OCI-LY7 (cell line): ENCODE measurements at regions not wholly inside any gene's neighbourhood (a gene's known extent, or its start where the extent isn't known, plus 50 kb on each side); places are given as distances from the start of the nearest gene placed in this dataset.

Source experiments
- BruUV-seq: library from RNA; stranded (reverse); fragments of 400-500 nt; replicated peaks from 2 replicates; lab custom pipeline; 2021; lab: Mats Ljungman, UMichigan
- CTCF ChIA-PET: fragments of 300-600 bp; sonication (Branson Sonifier 250); formaldehyde crosslinking; loops from one replicate; lab custom pipeline; 2022; ENCODE audit warnings: antibody characterized with exemption; ENCODE audit not compliant: unreplicated experiment; lab: Charles Lee
- POLR2A ChIA-PET: fragments of 300-600 bp; sonication (Branson Sonifier 250); formaldehyde crosslinking; loops from one replicate; lab custom pipeline; 2022; ENCODE audit warnings: antibody characterized with exemption; lab: Charles Lee
- DNase-seq: peaks from one replicate; pipeline ENCODE4 v3.0.0-alpha.2; 2015; ENCODE audit warnings: low spot score
- H2AFZ ChIP-seq: fragments of 200-600 bp; sonication (generic), shearing (Covaris generic); 2 replicates; pipeline ENCODE4 v1.6.1; 2014; ENCODE audit warnings: mild to moderate bottlenecking, antibody characterized with exemption, low read length, moderate library complexity
- H3K27ac ChIP-seq: fragments of 200-600 bp; sonication (generic); 2 replicates; pipeline ENCODE4 v1.5.1; 2014; ENCODE audit warnings: mixed run types, low read depth, mild to moderate bottlenecking, moderate library complexity, low read length, inconsistent platforms; ENCODE audit not compliant: poor library complexity, severe bottlenecking
- H3K36me3 ChIP-seq: fragments of 200-600 bp; sonication (generic); 2 replicates; pipeline ENCODE4 v1.6.1; 2014; ENCODE audit warnings: mild to moderate bottlenecking, antibody characterized with exemption, low read length, moderate library complexity, mixed read lengths; ENCODE audit not compliant: insufficient read depth
- H3K4me1 ChIP-seq: fragments of 200-600 bp; sonication (generic); 2 replicates; pipeline ENCODE4 v1.5.1; 2014; ENCODE audit warnings: mild to moderate bottlenecking, low read length; ENCODE audit not compliant: insufficient read depth, poor library complexity, severe bottlenecking
- H3K4me2 ChIP-seq: fragments of 200-600 bp; sonication (generic); 2 replicates; pipeline ENCODE4 v1.6.1; 2014; ENCODE audit warnings: mild to moderate bottlenecking, low read length
- H3K4me3 ChIP-seq: fragments of 200-600 bp; sonication (generic); 2 replicates; pipeline ENCODE4 v1.5.1; 2014; ENCODE audit warnings: mild to moderate bottlenecking, low read depth, low read length; ENCODE audit not compliant: poor library complexity, severe bottlenecking
- H3K79me2 ChIP-seq: fragments of 200-600 bp; sonication (generic); 2 replicates; pipeline ENCODE4 v1.6.1; 2016; ENCODE audit warnings: low read depth, mild to moderate bottlenecking, low read length, moderate library complexity, mixed read lengths; ENCODE audit not compliant: insufficient read depth
- H3K9me2 ChIP-seq: fragments of 200-600 bp; sonication (generic); 2 replicates; pipeline ENCODE4 v1.6.1; 2016; ENCODE audit warnings: mild to moderate bottlenecking, low read length, mixed read lengths; ENCODE audit not compliant: insufficient read depth
- H3K9me3 ChIP-seq: fragments of 200-600 bp; sonication (generic); 2 replicates; pipeline ENCODE4 v1.6.1; 2014; ENCODE audit warnings: mild to moderate bottlenecking, mixed run types, low read length, mixed read lengths
- H4K20me1 ChIP-seq: fragments of 200-600 bp; sonication (generic); 2 replicates; pipeline ENCODE4 v1.6.1; 2014; ENCODE audit warnings: mild to moderate bottlenecking, antibody characterized with exemption, low read length, moderate library complexity, mixed read lengths; ENCODE audit not compliant: insufficient read depth
- EZH2phosphoT487 ChIP-seq: fragments of 200-600 bp; sonication (generic); IDR thresholded peaks from 2 replicates; pipeline ENCODE4 v1.6.1; 2018; ENCODE audit warnings: low read depth, borderline replicate concordance, mild to moderate bottlenecking, mixed run types, antibody characterized with exemption, low read length, moderate library complexity, mixed read lengths
- intact Hi-C: fragments of 100-400 bp; cut with micrococcal nuclease; formaldehyde crosslinking; loops from one replicate; pipeline ENCODE4 v1.10.0; 2022; ENCODE audit not compliant: unreplicated experiment
- TF ChIP-seq, protein P1 (sequence below): fragments of 200-600 bp; sonication (generic); conservative IDR thresholded peaks from 2 replicates; pipeline ENCODE4 v1.5.1; 2014; ENCODE audit warnings: mild to moderate bottlenecking, antibody characterized with exemption, low read length, moderate library complexity, mixed read lengths

DNA sequence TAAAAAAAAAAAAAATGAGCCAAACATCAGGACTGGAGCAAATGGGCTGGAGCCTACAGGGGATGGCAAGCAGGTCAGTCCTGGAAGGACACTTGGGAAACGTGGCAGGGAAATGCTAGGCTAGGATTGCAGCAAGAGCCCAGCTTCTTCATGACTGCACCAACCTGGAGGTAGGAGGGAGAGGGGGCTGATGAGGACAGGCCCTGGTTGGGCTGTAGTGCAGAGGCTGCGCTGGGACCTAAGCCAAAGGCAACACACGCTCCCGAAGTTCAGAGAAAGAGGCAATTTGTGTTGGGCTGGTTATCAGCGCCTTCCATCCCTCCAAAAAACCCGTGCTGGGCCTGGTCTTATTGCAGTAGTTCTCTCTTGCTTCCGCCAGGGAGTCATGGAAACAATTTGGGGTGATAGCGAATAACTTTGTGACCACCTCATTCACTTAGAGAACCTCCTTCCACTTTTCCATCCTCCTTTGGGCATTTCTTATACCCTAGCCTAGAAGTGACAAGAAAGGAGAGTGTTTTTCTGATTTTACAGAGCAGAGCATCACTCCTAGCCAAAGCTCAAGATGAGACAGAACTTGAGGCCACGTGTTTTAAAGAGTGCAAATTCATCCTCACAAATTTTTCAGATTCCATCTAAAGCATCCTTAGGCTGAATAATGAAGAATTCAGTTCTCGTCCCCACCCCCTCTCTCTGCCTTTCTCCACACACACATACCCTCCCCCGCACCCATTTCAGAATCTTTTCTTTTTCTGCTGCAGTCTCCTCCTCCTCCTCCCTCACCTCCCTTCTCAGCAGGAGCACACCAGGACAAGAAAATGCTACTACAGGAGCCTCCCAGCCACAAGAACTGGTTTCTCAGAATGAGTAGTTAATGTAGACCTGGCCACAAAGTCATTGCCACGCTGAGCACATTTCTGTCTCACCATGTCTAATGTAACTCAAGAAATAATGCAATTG is 61.3 kb upstream of the CALM2 start:
- ChIA-PET CTCF (no interaction called here), POLR2A (interaction anchor here (0.7 kb wide), 1 partner anchor 34 kb away, joined by 3 read pairs; no protein-coding TSS in a partner anchor)
- Histone ChIP-seq H3K79me2 (no peaks in the 10 kb centered on the region), H3K27ac (no peak overlapping the region), H3K9me3 (no peaks in the 10 kb centered on the region), H3K4me1 (no peaks in the 10 kb centered on the region), H3K36me3 (no peaks in the 10 kb centered on the region), H3K4me3 (no peak overlapping the region), H2AFZ (no peak overlapping the region), H3K4me2 (no peak overlapping the region), H4K20me1 (no peaks in the 10 kb centered on the region), H3K9me2 (no peaks in the 10 kb centered on the region)
- DNase-seq = no peak
- intact Hi-C loops = no loop called here
- BruUV-seq = no TSS peak
- no peak for TF ChIP-seq EZH2phosphoT487
- TF ChIP-seq, protein P1, sequence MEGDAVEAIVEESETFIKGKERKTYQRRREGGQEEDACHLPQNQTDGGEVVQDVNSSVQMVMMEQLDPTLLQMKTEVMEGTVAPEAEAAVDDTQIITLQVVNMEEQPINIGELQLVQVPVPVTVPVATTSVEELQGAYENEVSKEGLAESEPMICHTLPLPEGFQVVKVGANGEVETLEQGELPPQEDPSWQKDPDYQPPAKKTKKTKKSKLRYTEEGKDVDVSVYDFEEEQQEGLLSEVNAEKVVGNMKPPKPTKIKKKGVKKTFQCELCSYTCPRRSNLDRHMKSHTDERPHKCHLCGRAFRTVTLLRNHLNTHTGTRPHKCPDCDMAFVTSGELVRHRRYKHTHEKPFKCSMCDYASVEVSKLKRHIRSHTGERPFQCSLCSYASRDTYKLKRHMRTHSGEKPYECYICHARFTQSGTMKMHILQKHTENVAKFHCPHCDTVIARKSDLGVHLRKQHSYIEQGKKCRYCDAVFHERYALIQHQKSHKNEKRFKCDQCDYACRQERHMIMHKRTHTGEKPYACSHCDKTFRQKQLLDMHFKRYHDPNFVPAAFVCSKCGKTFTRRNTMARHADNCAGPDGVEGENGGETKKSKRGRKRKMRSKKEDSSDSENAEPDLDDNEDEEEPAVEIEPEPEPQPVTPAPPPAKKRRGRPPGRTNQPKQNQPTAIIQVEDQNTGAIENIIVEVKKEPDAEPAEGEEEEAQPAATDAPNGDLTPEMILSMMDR = no peak

DNA sequence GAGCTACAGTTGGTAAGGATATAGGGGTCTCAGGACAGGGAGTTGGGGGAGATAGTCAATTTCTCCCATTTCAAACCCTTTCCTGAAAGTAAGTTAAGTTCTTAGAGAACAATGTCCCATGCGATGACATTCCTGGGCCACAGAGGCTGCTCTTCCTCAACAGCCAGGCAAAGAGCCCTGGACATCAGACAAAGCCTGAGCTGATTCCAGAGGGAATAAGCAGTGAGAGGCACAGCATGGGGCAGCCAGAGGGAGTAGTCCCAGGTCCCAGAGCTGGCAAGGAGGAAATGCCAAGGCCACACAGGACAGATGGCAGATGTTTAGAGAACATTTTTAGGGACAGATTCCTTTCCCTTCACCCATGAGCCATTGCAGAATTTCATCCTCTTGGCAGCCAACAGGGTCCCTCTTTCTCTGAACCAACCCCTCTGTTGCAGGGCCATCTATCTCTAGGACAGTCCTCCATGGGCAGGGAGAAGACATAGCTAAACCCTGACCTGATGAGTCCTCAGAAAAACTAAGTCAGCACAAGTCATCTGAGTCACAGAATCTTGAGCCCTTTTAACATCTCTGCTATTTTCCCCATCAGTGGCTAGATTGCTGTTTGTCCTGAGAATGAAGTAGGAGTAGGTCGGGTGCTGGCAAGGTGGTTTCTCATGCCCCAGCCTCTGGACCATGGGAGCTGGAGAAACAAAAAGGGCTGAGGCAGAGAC is 60.3 kb upstream of the CALM2 start:
- ChIA-PET CTCF (no interaction called here), POLR2A (interaction anchor here (0.7 kb wide), 1 partner anchor 35 kb away, joined by 3 read pairs; no protein-coding TSS in a partner anchor)

More for the DNA sequence above, 60.3 kb upstream of the CALM2 start:
- no peak overlapping the region for H3K27ac ChIP-seq
- DNase-seq = no peak
- H3K4me2 ChIP-seq = no peak overlapping the region
- no peaks in the 10 kb centered on the region for H4K20me1 ChIP-seq
- no peaks in the 10 kb centered on the region for H3K9me3 ChIP-seq
- intact Hi-C loops = no loop called here
- BruUV-seq = no TSS peak
- H3K4me3 ChIP-seq = no peak overlapping the region
- no peaks in the 10 kb centered on the region for H3K4me1 ChIP-seq
- TF ChIP-seq, protein P1 = no peak
- no peak for TF ChIP-seq EZH2phosphoT487
- H3K9me2 ChIP-seq = no peaks in the 10 kb centered on the region
- no peaks in the 10 kb centered on the region for H3K79me2 ChIP-seq
- no peaks in the 10 kb centered on the region for H3K36me3 ChIP-seq
- no peak overlapping the region for H2AFZ ChIP-seq
